GM23338 (cell line): ENCODE measurements at regions not wholly inside any gene's neighbourhood (a gene's known extent, or its start where the extent isn't known, plus 50 kb on each side); places are given as distances from the start of the nearest gene placed in this dataset.

ENCODE experiments used
- CREB1 ChIP-seq: fragments of 250-450 bp; sonication (Bioruptor Pico); IDR thresholded peaks from 2 replicates; pipeline ENCODE4 v1.5.0; 2020; ENCODE audit warnings: low read depth, mild to moderate bottlenecking, moderate library complexity
- ETS1 ChIP-seq: IDR thresholded peaks from 2 replicates; pipeline ENCODE4 v1.6.1; 2016; ENCODE audit warnings: antibody characterized with exemption
- EZH2 ChIP-seq: fragments of 200-600 bp; sonication (generic); IDR thresholded peaks from one replicate; pipeline ENCODE4 v1.8.0; 2017; ENCODE audit warnings: antibody characterized with exemption, mild to moderate bottlenecking, low read depth; ENCODE audit not compliant: unreplicated experiment
- EZH2phosphoT487 ChIP-seq: fragments of 200-600 bp; sonication (generic); IDR thresholded peaks from one replicate; pipeline ENCODE4 v1.8.1; 2018; ENCODE audit warnings: antibody characterized with exemption; ENCODE audit not compliant: unreplicated experiment
- JUNB ChIP-seq: IDR thresholded peaks from one replicate; pipeline ENCODE4 v1.6.1; 2016; ENCODE audit warnings: antibody characterized with exemption; ENCODE audit not compliant: unreplicated experiment
- POLR2AphosphoS5 ChIP-seq: IDR thresholded peaks from 2 replicates; pipeline ENCODE4 v1.6.1; 2016; ENCODE audit warnings: antibody characterized with exemption, low read depth
- REST ChIP-seq: IDR thresholded peaks from one replicate; pipeline ENCODE4 v1.6.1; 2018; ENCODE audit warnings: antibody characterized with exemption; ENCODE audit not compliant: unreplicated experiment
- STAT1 ChIP-seq: IDR thresholded peaks from one replicate; pipeline ENCODE4 v1.6.1; 2016; ENCODE audit warnings: antibody characterized with exemption; ENCODE audit not compliant: unreplicated experiment
- ZNF114 ChIP-seq: fragments of 250-450 bp; sonication (Bioruptor Pico); IDR thresholded peaks from 2 replicates; pipeline ENCODE4 v1.5.0; 2020; ENCODE audit warnings: mild to moderate bottlenecking, moderate library complexity
- ZNF331 ChIP-seq: fragments of 250-450 bp; sonication (Bioruptor Pico); IDR thresholded peaks from 2 replicates; pipeline ENCODE4 v1.5.0; 2020; ENCODE audit warnings: low read depth, mild to moderate bottlenecking, moderate library complexity
- ZNF462 ChIP-seq: fragments of 250-450 bp; sonication (Bioruptor Pico); IDR thresholded peaks from 2 replicates; pipeline ENCODE4 v1.5.0; 2020; ENCODE audit warnings: mild to moderate bottlenecking, moderate library complexity
- TF ChIP-seq, protein P1 (sequence below), 2 experiments: fragments of 200-600 bp in 1 of 2; sonication (generic) in 1 of 2; conservative IDR thresholded peaks; 2 replicates each; pipeline versions ENCODE4 v1.5.1 to v1.6.1; 2016 to 2017; ENCODE audit warnings: antibody characterized with exemption in 2 of 2, low read depth in 2 of 2, mild to moderate bottlenecking in 2 of 2, moderate library complexity in 1 of 2

DNA sequence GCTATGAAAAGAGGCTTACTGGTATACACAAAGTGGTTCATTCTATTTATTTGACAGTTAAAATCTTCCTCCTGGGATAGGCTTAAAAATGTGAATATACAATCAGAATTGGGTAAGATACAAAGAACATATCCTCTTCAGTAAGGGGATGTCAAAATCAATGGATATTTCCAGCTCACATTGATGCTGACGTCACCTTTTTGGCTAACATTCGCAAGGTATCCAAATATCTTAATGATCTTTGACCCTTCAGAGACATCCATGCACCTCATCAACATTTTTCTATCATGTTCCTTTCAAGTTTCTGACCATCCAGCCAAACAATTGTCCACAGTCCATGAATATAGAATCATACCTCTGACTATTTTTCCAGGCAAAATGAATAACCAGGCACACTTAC, 697.3 kb downstream of the NR2F2 start:
- TF ChIP-seq, protein P1, sequence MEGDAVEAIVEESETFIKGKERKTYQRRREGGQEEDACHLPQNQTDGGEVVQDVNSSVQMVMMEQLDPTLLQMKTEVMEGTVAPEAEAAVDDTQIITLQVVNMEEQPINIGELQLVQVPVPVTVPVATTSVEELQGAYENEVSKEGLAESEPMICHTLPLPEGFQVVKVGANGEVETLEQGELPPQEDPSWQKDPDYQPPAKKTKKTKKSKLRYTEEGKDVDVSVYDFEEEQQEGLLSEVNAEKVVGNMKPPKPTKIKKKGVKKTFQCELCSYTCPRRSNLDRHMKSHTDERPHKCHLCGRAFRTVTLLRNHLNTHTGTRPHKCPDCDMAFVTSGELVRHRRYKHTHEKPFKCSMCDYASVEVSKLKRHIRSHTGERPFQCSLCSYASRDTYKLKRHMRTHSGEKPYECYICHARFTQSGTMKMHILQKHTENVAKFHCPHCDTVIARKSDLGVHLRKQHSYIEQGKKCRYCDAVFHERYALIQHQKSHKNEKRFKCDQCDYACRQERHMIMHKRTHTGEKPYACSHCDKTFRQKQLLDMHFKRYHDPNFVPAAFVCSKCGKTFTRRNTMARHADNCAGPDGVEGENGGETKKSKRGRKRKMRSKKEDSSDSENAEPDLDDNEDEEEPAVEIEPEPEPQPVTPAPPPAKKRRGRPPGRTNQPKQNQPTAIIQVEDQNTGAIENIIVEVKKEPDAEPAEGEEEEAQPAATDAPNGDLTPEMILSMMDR (conservative IDR thresholded peaks at IDR 0.05; ENCODE audit: low read depth in 2 of 2) = no peak
- no peak for TF ChIP-seq CREB1 (CRISPR knock-in tag)
- no peak for TF ChIP-seq POLR2AphosphoS5
- TF ChIP-seq JUNB = no peak
- TF ChIP-seq REST = no peak
- TF ChIP-seq EZH2phosphoT487 = no peak
- TF ChIP-seq ETS1 = no peak
- TF ChIP-seq EZH2 = no peak
- TF ChIP-seq ZNF114 (CRISPR knock-in tag) = no peak
- TF ChIP-seq STAT1 = no peak
- TF ChIP-seq ZNF331 = no peak
- TF ChIP-seq ZNF462 (CRISPR knock-in tag) = no peak
